ENCODE measurements at regions not wholly inside any gene's neighbourhood (a gene's known extent, or its start where the extent isn't known, plus 50 kb on each side); places are given as distances from the start of the nearest gene placed in this dataset.

DNA sequence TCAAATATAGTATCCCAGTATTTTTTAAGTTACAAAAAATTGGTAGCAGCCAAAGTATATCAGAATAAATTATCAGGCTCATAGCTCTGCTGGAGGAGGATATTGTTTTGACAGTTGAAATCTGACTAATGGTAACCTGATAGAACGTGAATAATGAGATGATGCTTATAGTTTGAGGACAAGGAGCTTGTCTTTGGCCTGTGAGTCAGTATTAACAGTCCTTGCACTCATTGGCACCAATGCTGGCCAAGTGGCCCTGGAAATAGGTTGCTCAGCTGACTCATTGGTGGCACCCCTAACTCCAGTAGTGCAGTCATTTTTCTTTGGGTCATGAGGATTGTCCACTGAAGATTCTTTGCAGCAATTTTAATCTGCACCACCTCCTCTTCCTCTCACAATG, 203.3 kb upstream of the JADE1 start:
- DNase-seq (ENCODE audit: low read depth in 4 of 4, low spot score in 2 of 4) = no peak

DNA sequence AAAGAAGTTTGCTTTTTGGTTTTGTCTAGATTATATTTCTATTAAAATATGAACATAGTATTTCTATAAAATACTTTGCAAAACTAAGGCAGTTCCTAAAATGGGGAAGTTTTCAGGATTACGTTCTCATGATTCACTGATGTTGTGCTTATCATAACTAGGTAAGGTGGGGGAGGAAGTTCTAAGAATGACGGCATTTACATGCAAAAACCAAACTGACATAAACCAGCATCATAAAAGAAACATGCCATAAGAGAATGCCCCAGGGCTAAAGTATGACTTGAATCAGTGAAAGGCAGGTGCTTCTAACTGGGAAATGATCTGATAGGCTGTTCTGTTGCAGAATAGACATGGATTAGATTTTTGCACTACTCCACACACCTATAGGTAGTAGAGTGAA, 204.7 kb upstream of the JADE1 start:
- DNase-seq (ENCODE audit: low read depth in 4 of 4, low spot score in 2 of 4) = no peak

DNA sequence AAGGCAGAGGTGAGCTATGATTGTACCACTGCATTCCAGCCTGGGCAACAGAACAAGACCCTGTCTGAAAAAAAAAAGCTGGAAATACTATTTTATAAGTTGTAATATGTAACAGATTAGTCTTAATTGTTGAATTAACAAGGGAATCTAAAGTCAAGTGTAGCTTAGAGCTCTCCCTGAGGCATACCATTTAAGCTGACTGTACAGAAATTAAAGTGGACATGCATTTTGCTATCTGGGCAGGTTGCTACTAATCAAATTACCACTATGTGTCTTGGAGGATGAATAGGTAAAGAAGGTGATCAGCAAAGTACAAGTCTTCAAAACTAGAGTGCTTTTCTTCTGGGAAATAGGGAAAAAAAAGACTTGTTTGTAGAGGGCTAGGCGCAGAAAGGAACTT, 205.3 kb upstream of the JADE1 start:
- DNase-seq (ENCODE audit: low read depth in 4 of 4, low spot score in 2 of 4) = no peak

DNA sequence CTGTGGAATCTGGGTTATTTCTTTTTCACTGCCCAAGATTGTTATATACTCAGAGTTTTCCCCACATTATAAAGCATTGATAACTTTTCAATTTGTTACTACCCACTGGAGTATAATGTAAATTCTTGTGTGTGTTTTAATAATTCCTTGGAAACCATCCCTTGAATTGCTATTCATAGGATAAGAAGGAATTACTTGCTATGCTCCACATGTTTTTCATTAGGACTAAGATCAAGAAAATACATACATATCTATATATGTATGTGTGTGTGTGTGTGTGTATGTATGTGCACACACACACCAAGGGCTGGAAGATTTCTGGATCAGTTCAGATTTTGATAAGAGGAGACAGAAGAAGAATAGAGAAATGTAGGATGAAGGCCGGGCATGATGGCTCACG, 206.4 kb upstream of the JADE1 start:
- no peak for DNase-seq (ENCODE audit: low read depth in 4 of 4, low spot score in 2 of 4)

DNA sequence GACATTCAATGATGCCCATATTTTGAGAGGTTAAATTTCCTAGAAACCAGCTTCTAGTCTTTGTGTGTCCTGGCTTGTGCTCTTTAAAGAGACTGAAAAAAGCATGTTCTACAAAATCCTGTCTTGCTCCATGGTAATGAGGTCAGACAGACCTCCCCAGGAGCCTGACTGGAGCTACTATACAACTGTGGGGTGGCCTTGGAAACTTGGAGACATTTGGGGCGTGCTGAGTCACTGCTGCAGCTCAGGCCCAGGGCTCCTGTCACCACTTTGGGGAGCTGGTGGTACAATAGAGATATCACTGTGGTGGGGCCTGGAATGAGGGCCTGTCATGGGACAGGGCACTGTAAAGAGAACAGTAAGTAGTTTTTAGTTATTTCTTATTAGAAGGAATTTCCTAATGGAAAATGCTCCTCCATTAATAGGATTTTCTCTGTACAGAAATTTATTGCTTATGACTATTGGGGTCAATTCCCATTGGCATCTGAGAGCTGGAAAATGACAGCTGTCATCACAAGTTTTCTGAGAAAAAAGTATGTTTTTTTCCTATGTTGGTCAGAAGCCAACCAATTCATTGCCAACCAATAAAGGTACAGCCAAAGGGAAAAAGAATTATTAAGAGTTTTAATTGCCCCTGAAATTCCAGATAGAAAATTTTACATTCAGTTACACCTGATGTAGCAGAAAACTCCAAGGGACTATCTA, 207.4 kb upstream of the JADE1 start:
- no peak for DNase-seq (ENCODE audit: low read depth in 4 of 4, low spot score in 2 of 4)

DNA sequence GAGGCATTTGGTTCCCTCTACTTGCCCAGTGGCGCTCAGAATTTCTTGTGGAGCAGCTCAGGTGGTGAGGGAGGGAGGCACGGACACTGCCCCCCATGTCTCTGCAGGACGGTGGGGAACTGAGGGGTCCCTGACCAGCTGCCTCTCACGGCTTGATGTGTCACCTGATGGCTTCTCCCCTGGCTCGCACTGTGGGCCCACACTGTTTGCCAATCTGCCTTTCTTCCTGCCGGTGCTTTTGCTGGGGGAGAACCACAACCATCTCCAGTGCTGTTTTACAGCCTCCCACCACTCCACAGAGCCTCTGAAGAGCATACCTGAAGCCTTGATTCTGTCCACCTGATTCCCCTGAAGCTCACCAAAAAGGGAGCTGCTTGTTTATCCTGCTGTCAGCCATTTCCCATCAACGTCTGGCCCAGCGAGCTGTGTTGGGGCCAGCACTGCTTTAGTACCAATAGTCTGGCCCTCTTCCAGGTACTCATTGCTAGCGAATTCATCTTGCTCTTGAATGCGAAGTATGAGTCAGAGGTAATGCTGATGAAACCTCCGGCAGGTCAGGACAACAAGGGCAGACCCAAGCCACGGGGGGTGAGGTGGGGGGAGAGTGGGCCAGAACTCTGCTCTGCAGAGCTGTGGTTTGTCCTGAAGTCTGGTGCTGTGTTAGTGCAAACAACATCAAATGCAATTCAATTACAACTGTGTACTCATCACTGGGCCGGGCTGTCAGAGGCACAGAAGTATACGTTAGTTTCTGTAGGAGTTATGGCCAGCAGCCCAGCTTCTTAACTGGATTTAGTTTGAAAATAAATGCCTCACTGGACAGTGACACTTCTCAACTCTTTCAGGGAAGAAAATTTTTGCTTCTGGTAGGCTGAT, 208.3 kb upstream of the JADE1 start:
- no peak for DNase-seq (ENCODE audit: low read depth in 4 of 4, low spot score in 2 of 4)

DNA sequence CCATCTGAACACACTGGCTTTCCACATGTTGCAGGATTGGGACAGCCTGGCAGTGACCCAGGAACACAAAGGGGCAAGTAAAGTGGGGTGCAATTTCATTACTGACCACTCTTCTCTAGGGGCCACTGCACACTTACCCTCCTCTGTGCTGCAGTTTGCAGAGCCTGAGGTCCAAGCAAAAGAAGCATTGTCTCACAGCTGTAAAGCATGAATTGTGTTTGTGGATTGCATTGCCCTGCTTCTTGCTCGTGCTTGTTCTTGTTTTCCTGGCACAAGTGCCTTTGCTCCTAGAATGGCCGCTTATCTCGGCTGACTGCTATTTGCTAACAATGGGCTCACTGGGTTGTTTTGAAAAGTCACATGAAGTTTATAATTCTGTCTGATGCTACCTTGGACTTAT, 209.1 kb upstream of the JADE1 start:
- DNase-seq (ENCODE audit: low read depth in 4 of 4, low spot score in 2 of 4) = no peak

DNA sequence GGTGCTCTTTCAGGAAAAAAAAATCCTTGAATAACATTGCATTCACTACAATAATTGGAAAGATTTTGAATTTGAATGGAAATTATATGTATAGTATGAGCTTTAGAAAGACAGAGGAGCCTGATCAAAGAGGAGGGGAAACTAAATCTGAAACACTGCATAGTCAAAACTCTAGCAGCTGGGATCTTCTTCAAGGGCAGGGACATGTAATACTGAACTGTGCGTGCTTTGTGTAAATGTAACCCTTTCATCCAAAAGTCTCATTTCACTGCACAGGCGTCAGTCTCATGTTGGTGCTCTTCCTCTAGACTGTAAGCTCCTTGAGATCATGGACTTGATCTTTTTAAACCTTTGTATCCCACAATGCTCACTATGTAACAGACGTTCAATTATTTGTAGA, 212.0 kb upstream of the JADE1 start:
- no peak for DNase-seq (ENCODE audit: low read depth in 4 of 4, low spot score in 2 of 4)

DNA sequence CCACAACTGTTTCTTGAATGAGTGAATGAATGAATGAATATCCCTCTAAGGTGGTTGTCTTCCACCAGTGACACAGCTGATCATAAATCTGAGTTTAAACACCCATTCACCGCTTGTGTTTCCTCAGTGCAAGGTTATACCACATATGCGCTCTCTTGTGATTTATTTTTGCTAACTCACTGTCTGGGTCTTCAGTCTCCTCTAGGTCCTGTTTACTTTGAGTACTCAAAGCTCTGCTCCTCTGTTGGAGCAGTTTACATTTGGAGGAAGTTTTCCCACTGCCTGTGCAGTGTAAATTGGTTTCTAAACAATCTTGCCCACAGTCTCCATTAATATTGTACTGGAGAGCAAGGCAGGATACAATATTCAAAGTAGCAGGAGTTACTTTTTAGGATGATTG, 212.6 kb upstream of the JADE1 start:
- DNase-seq (ENCODE audit: low read depth in 4 of 4, low spot score in 2 of 4) = no peak

DNA sequence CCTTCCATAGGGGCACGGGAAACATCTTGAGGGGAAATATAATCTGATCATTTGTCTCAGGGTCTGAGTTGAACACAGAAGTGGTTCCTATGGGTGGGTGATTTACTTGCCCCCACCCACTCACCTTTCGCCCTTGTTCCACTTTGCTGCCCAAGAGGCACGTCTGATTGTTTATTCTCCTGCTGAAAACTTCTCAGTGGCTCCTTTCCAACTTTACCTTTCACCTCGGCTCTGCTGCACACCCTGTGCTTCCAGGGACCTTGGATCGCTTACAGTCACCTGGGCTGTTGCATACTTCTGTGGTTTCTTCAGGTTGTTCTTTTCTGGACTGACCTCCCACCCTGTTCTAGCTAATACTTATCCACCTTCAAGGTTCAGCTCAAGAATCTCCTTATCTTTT, 213.4 kb upstream of the JADE1 start:
- peak in 1 of 4 donors; percentile 45 for DNase-seq (ENCODE audit: low read depth in 4 of 4, low spot score in 2 of 4)

DNA sequence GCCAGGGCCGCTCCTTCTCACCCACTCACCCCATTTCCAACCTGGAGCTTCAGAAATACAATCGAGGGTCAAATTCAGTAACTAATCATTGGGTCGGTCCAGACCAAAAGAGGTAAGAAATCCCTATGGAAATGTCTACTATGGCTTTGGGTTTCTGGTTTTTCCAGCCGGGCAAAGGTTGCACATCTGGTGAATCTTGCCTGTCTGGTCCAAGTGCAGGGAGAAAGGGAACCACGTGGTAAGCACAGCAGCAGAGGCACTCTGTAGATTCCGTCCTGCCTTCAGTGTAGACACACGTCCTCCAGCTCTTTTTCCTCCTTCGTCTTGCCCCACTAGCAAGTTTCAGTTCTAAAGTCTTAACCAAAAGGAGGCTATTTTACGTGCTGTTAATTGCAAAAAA, 218.0 kb upstream of the JADE1 start:
- DNase-seq (ENCODE audit: low read depth in 4 of 4, low spot score in 2 of 4) = no peak

DNA sequence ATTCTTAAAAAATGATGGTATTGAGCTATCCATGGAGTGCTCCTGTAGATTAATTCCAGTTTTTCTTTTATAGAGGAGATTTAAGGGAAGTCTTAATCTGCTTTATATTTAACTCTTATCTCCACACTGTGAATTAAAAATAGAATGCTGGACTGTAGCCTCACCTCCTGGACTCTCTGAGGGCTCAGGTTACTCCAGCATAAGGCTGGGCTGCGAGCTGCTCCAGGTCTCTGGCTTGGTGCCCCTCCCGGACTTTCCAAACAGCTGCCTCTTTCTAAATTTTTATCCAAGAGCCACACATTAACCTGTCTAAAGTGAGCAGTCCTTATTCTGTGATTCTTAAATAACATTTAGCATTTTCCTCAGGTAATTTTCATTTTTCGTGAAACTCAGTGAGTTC, 218.7 kb upstream of the JADE1 start:
- no peak for DNase-seq (ENCODE audit: low read depth in 4 of 4, low spot score in 2 of 4)

DNA sequence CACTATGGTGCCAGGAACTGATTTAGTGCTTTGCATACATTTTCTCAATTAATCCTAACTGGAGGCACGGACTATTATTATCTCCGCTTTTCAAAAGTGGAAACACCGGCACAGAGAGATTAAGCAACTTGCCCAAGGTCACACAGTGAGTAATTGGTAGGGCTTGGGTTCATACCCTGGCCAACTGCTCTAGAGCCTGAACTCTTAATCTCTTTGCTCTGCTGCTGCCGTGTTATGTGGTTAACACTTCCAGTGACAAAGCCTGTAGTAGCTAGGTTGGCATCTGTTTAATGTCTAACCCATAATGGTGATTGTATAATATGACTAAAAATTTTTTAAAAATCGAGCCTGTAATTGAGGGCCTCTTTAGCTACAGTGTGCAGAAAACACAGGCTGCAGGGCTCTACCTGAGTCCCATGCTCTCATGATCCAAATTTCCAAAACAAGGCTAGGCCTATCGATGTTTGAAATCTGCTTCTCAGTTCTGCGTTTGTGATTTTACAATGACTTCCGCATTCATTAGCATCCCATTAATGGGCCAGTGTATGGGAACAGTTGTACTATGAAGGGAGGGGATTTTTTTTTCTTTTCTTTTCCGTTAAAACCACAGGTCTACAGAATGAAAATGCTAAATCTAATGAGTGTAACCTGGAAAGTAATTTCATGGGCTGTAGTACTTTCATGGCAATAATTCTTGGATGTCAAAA, 219.3 kb upstream of the JADE1 start:
- DNase-seq (ENCODE audit: low read depth in 4 of 4, low spot score in 2 of 4) = peak in 1 of 4 donors; percentile 43

DNA sequence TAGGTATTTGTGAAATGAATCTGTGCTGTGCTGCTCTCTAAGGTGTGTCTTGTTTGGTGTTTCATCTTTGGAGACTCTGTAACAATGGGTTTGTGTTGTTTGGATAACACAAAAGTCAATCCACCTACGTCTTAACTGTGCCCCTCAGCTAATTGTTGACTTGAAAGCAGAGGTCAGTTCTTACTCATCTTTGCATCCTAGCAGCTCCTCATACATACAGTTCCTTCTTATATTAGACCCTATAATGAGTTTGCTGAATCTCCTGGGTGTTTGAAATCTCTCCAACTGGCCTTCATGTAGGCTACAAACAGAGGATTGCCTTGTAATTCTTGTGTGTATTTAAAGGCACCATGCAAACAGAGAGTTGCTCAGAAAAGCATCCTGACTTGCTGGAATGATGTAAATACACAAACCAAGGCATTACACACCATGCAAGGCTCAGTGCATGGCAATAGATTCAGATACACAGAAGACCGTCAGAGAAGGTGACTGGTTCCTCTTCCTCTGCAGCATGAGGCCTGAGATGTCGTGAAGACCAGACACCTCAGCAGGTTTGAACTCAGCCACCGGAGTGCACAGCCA, 220.0 kb upstream of the JADE1 start:
- no peak for DNase-seq (ENCODE audit: low read depth in 4 of 4, low spot score in 2 of 4)

DNA sequence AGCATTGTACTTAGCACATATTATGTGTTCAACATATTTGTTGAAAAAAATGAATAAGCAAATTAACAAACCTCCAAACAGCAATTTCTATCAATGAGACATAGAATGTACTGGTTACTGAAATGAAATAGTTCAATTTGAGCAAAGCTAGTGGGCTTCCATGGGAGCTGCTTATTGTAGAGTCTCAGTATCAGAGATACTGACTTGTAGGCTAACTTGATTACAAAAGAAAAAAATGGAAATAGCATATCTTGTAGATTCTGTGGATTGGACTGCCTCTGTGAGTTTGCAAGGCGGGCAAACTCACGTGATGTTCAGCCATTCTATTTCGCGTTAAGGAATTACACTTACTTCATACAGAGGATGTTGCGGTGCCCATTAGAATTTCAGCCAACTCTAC, 222.1 kb upstream of the JADE1 start:
- DNase-seq (ENCODE audit: low read depth in 4 of 4, low spot score in 2 of 4) = no peak

DNA sequence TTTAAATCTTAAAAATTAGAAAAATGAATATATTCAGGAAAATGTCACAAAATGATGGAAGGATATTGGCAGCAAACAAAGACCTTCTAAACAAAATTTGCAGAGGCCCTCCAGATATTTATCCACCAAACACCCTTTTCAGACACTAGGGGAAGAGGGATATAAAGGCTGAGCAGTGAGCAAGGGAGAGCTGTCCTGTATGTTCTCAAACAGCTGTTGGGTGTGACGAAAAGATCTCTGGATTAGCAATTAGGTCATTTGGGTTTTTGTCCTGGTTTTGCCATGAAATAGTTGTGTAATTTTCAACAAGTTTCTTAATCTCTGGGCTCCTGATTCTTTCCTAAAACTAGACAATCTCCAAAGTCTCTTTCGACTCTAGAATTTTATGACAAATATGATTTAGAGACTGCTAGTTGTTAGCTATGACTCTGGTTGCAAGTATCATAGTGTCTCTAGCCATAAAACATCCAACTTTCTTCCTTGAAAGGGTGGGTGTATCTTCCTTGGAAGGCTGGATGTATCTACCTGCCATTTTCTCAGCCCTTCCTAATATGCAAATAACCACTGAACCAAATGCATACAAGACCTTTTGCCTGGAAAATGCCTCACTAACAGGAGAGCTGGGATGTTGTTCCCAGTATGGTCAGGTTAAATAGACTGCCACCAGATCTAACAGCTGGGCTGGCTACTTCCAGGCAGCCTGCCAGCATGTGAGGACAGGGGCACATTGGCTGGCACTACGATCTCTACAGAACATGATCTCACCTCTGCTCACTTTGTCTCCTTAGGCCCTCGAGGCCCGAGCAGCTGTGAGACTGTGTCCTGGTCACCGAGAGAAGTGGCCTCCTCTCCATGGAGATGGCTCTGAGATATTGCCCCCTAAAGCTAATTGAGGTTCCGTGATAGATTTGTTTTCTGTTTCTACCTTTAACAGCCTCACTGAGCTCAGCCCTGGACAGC, 225.5 kb upstream of the JADE1 start:
- DNase-seq (ENCODE audit: low read depth in 4 of 4, low spot score in 2 of 4) = no peak

DNA sequence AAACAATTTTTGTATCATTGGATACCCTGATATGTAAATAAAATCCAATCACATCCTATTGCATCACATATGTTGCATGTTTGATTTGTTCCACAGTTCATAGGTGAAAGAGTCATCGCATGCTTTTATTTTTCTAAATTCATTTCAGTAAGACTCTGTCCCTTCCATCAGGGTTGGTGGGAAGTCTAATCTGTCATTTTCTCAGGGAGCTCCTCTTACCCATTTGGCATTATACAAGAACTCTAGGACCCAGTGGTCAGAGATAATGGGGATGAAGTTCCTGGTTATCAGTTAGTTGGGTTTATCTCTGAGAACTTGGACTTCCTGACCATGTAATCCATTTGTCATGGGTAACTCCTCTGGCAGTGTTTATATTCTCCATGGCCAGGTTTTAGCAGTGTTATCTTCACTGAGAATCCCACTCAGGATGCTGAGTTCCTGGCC, 227.1 kb upstream of the JADE1 start:
- no peak for DNase-seq (ENCODE audit: low read depth in 4 of 4, low spot score in 2 of 4)

DNA sequence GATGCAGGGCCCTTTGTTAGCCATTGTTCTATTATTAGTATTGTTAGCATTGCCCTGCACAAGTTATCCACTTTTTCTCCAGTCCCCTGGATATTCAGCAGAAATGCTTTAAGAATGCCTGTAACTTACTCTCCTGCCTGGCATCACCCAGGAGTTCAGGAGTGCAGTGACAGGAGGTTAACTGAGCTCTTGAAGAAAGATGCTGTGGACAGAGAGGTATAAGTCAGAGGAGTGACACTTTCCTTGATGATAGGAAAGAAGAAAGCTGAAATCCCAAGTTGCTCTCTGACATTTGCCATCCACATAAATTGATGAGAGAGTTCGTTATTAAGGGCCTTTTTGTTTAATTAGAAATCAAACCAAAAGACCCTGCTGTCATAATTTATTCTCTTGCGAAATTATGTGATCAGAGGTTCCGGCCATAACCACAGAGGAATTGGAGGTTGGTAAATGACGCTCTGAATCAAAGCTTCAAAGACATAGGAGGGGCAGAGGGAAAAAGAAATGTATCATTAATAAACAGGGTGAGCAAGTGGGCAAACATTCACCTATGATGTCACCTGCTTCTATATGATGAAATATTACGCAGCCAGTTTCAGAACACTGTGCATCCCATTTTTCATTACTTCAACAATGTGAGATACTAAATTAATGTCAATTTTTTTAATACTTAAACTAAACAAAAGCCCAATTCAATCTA, 230.2 kb upstream of the JADE1 start:
- DNase-seq (ENCODE audit: low read depth in 4 of 4, low spot score in 2 of 4) = no peak

DNA sequence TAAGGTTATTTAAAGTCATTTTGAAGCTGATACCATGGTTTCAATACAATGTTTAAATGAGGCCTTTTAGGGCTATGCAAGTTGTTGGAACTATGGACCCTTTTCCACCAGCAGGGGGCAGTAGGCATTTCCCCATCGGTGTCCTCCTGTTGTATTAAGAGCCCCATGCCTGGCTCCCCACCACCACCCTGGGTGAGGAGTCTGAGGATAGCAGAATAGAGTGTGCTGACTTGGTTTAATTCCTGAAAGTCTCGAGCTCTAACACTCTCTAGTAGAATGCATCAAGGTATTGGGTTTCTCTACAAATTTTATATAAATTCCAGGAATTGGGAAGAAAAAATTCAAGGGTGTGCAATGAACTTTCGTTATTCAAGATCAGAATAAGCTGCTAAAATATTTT, 234.8 kb upstream of the JADE1 start:
- DNase-seq (ENCODE audit: low read depth in 4 of 4, low spot score in 2 of 4) = no peak

Data from left renal cortex interstitium (tissue), 4 donors.